NCI-H1930 (cell line): ENCODE measurements at regions not wholly inside any gene's neighbourhood (a gene's known extent, or its start where the extent isn't known, plus 50 kb on each side); places are given as distances from the start of the nearest gene placed in this dataset.
A peak's percentile ranks its signal among the peaks of the same experiment; 100 is the strongest.

ENCODE experiments used
- DNase-seq, 2 experiments: peaks; one replicate each; lab custom pipeline; 2025; lab: John Stamatoyannopoulos, UW

DNA sequence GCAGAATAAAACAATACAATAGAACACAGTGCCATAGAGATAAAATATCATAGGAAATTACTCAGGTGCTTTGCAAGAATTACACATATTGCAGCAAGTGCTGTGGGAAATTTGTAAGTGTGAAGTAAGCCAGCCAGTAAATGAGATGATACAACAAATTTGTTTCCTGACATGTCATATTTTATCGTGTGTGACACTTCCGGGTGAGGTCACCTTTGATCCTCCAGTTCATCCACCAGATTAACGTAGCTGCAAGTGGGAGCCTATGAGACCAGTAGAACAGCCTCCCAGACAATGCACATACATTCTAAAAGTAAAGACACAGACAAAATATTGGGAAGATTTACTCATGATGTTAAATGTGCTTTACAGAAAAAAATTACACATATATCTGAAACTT lies 72.2 kb downstream of the PRDM9 start:
- no peak for DNase-seq

DNA sequence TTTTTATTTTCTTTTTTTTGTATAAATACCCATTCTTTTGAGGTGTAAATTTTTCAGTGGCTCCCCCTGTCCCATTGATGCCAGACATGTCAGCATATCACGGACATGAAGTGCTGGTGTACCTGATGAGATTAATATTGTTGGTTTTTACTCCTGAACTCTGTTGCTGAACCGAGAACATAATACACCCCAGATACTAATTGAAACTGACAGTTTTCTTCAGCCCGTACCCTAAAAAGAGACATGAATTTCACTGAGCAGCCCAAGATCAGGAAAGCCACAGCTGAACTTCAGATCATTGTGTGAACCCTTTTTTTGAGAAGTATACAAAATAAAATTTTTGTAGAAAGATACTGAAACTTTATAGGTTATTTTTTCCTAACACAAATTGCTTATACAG lies 75.7 kb downstream of the PRDM9 start:
- no peak for DNase-seq

DNA sequence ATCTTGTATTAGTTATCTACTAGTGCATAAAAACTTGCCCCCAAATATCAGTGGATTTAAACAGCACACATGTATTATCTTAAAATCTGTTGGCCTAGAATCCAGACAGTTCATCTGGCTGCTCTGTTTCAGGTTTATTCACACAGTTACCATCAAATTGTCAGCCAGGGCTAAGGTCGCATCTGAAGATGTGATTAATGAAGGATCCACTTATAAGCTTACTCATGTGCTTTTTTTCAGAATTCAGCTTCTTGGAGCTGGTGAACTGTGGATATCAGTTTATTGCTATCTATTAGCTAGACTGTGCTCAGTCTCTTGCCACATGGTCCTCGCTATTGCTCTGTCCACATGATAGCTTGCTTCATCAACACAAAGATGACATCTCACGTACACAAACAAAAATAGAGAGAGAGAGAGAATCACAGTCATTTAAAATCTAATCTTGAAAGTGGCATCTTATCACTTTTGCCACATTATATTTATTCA lies 81.5 kb downstream of the PRDM9 start:
- no peak for DNase-seq

DNA sequence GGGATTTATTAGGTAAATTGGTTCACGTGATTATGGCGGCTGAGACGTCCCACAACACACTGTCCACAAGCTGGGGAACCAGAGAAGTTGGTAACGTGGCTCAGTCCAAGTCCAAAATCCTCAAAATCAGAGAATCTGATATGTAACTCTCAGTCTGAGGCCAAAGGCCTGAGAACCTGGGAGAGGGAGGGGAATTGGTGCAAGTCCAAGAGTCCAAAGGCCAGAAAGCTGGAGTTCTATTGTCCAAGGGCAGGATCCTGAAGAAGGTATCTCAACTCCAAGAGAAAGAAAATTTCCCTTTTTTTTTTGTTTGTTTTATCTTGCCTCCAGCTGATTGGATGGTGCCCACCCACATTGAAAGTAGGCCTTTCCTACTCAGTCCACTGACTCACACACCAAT lies 83.8 kb downstream of the PRDM9 start:
- no peak for DNase-seq

- DNase-seq: no peak
Measured at GRCh38 chr5:23606927-23607326, 99.5 kb downstream of the PRDM9 start.

GRCh38 chr5:23612701-23613100 lies 105.3 kb downstream of the PRDM9 start:
- no peak for DNase-seq

- no peak for DNase-seq
Measured at GRCh38 chr5:23613566-23613965, 106.2 kb downstream of the PRDM9 start.

- no peak for DNase-seq
Measured at GRCh38 chr5:23614422-23614821, 107.0 kb downstream of the PRDM9 start.

- no peak for DNase-seq
Measured at GRCh38 chr5:23626961-23627360, 119.6 kb downstream of the PRDM9 start.

DNA sequence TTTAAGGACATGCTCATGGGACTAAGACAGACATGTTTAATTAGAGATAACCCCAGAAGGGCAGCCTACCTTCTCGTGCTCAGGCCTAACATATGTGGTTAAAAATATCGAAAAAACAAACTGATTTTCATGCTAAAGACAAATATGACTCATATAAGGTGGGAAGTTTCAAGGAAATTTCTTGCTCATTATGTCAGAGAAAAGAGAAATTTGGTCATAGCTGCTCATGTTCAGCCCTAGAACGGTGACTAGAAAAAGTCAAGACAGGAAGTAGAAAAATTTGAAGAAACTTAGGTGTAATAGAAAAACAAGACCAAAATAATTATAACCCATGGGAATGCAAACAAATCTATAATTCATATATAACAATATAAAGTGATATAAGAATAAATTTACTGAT lies 120.6 kb downstream of the PRDM9 start:
- no peak for DNase-seq

GRCh38 chr5:23629396-23629795 lies 122.0 kb downstream of the PRDM9 start:
- DNase-seq: no peak

DNA sequence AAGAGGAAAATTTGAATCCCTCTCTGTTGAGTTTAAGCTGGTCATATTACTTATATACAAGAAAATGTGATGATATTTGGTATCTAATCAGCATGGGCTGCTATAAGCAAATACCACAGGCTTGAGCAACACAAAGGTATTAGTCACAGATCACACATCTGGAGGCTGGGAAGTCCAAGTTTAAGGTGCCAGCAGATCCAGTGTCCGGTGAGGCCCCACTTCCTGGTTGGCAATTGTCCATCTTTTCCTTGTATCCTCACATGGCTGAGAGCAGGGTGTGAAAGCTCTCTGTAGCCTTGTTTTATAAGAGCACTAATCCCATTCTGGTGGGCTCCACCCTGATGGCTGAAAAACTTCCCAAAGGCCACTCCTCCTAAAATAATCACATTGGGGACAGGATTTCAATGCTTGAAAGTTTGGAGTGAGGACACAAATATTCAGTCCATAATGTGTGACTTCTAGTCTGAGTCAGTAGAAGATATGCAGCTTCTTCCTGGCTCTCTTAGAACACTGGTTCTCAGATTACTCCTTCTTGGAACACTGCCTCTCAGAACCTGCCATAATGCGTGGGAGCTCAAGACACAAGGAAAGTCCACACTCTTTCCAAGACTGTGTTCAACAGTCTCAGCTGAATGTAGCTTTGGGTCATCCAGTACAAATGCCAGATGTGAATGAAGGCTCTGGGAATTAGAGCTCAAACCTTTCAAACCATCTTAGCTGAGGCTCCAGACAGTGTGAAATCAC lies 124.1 kb downstream of the PRDM9 start:
- DNase-seq: no peak

- DNase-seq: no peak
Measured at GRCh38 chr5:23635938-23636337, 128.5 kb downstream of the PRDM9 start.

DNA sequence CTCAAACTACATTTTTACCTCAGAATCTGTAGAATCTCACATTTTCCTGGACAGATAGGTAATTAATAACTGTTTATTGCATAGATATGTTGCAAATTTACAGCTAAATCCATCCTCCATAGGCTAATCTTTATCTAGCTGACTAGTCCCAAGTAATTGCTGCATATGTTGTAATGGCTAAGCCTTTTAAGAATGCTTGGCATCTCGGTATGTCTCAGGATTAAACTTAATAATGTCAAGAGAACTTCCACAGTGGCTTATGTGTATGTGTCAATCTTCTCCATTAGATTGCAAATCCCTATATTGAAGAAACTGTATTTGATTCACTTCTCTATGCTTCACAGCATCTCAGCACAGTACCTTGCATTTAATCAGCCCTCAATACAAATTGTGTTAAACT lies 131.9 kb downstream of the PRDM9 start:
- DNase-seq: no peak

DNA sequence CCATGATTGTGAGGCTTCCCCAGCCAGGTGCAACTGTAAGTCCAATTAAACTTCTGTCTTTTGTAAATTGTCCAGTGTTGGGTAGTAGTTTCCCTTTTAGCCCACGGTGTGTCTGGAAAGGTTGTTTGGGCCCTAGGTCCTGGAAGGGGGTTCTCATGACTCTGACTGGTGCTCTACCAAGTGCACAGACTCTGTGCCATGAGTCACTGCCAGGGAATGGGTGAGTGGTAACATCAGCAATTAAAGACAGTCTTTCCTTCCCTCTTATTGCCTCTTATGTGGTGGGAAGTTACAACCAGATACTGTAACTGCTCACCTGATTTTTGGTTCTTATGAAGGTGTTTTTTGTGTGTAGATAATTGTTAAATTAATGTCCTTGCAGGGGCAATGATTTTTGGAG lies 141.2 kb downstream of the PRDM9 start:
- DNase-seq: no peak

GRCh38 chr5:23649594-23649993 lies 142.2 kb downstream of the PRDM9 start:
- DNase-seq: no peak

DNA sequence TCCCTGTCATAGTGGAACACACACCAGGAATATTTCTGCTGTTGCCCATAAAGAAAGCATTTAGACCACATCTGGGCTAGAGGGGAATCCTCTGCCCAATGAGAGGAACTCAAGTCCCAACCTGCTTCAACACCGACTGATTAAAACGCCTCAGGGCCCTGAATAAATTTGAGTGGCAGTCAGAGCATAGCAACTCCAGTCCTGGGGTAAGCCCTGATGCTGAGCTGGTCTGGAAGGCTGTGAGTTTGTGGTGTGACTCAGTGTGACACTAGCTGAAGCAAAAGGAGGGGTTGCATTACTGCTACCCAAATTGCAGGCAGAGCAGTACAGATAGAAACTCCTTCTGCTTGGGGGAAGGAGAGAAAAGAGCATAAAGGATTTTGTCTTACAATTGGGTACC lies 148.3 kb downstream of the PRDM9 start:
- no peak for DNase-seq

- DNase-seq: no peak
Measured at GRCh38 chr5:23675456-23675855, 168.0 kb downstream of the PRDM9 start.

- no peak for DNase-seq
Measured at GRCh38 chr5:23677996-23678395, 170.6 kb downstream of the PRDM9 start.

- DNase-seq: no peak
Measured at GRCh38 chr5:23684103-23684502, 176.7 kb downstream of the PRDM9 start.

DNA sequence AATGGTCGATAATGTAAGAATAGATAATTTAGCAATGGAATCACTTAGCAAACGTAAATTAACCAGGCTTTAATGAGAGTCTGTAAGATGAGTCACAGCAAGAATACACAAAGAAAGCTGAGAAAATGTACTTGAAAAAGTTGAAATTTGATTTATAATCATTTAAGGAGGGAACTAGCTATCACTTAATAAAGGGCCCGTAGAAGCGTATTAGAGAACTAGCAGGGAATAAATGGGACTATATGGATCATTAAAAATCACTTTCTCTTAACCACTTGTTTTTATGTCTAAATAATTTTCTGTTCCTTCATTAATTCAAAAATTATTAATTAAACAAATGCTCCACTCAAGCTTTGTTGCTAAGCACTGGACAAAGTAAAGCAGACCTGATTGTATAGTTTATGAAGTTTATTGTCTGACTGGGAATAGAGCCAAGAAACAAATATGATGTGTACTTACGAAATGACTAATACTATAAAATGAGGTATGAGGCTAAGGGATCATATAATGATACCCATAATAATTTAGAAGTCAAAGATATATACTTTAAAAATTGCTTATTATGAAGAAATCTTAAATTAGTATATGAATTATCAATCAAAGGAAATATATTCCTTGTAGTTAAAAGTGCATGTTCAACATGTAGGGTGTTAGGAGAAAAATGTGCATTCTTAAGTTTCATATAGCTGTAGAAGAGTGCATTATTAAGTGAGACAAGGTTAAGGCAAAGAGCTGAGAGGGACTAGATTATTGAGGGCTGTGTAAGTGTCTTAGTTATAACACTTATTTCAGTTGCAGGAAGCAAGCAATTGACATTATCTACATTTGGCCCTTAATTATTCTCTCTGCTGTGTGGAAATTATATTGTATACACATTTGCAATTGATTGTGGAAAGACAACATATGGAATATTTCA lies 196.8 kb downstream of the PRDM9 start:
- DNase-seq: peak; percentile 62 to 92

- DNase-seq: no peak
Measured at GRCh38 chr5:23717486-23717885, 210.1 kb downstream of the PRDM9 start.

DNA sequence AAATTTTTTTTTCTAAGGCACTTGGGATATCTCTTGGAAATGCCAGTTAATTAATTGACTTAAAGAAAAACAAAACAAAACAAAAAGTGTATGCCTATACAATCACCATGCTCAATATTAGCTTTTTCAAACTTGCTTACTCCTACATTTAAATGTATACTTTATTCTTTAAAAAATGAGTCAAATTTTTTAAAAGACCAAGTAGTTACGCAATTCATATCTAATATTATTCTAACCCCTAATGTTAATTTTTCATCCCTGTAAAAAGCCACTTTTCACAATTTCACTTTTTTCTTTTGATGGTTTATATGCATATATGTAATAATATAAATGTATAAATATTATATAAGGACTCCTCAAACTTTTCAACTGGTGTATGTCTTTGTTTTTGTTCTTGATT lies 211.2 kb downstream of the PRDM9 start:
- no peak for DNase-seq
